ENCODE measurements at regions not wholly inside any gene's neighbourhood (a gene's known extent, or its start where the extent isn't known, plus 50 kb on each side); places are given as distances from the start of the nearest gene placed in this dataset.

- Histone ChIP-seq H3K9ac (ENCODE audit: low read length) (no peak overlapping the region), H3K27ac (ENCODE audit: low read depth, low read length) (no peak overlapping the region), H3K9me3 (ENCODE audit: control insufficient read depth in 1 of 2, insufficient read depth in 1 of 2, low read depth in 1 of 2, low read length in 2 of 2) (no peaks in the 10 kb centered on the region), H3K4me2 (ENCODE audit: low read length) (no peak overlapping the region), H3K4me1 (ENCODE audit: control insufficient read depth in 1 of 2, insufficient read depth in 2 of 2, low read length in 2 of 2) (no peaks in the 10 kb centered on the region), H2AFZ (ENCODE audit: low read depth, low read length, poor library complexity, severe bottlenecking) (no peak overlapping the region), H3K79me2 (ENCODE audit: insufficient read depth, low read length) (no peaks in the 10 kb centered on the region), H4K20me1 (ENCODE audit: insufficient read depth) (no peaks in the 10 kb centered on the region), H3K9me2 (ENCODE audit: insufficient read depth) (no peaks in the 10 kb centered on the region; the same call in 1 of the 2 replicates), H3K27me3 (ENCODE audit: insufficient read depth, low read length) (no peaks in the 10 kb centered on the region), H3K36me3 (ENCODE audit: control insufficient read depth in 1 of 2, insufficient read depth in 2 of 2, low read length in 2 of 2) (no peaks in the 10 kb centered on the region), H3K4me3 (replicated peaks in 1 of 2; ENCODE audit: low read depth in 1 of 2, low read length in 2 of 2) (no peak overlapping the region)
- BruUV-seq (replicated peaks) = no TSS peak
- DNase-seq (ENCODE audit: low read depth, low spot score) (no peak), ATAC-seq (no peak)
- RAD21 ChIA-PET (ENCODE audit: low non-redundant PET in 1 of 2, low total read pairs in 2 of 2, uncharacterized antibody in 2 of 2, unreplicated experiment in 2 of 2) = no interaction called here
- POLR2A ChIA-PET = no interaction called here
- no peak for TF ChIP-seq FOSL1 (IDR thresholded peaks at IDR 0.05; ENCODE audit: low read depth)
- CTCF ChIA-PET = no interaction called here
- intact Hi-C loops (cut with micrococcal nuclease) = no loop called here
These were observed 807.8 kb downstream of the RAPGEF2 start for GRCh38 chr4:159910721-159911120.

- Histone ChIP-seq H3K9ac (ENCODE audit: low read length) (no peak overlapping the region), H2AFZ (ENCODE audit: low read depth, low read length, poor library complexity, severe bottlenecking) (no peak overlapping the region), H3K4me2 (ENCODE audit: low read length) (no peak overlapping the region), H3K4me3 (replicated peaks in 1 of 2; ENCODE audit: low read depth in 1 of 2, low read length in 2 of 2) (no peak overlapping the region), H3K27me3 (ENCODE audit: insufficient read depth, low read length) (no peaks in the 10 kb centered on the region), H3K27ac (ENCODE audit: low read depth, low read length) (no peak overlapping the region), H3K36me3 (ENCODE audit: control insufficient read depth in 1 of 2, insufficient read depth in 2 of 2, low read length in 2 of 2) (no peaks in the 10 kb centered on the region), H3K4me1 (ENCODE audit: control insufficient read depth in 1 of 2, insufficient read depth in 2 of 2, low read length in 2 of 2) (no peaks in the 10 kb centered on the region), H4K20me1 (ENCODE audit: insufficient read depth) (no peaks in the 10 kb centered on the region), H3K9me3 (ENCODE audit: control insufficient read depth in 1 of 2, insufficient read depth in 1 of 2, low read depth in 1 of 2, low read length in 2 of 2) (peaks cover 4 to 6% of the 10 kb centered on the region in 2 experiments; a peak in 1 of 4 replicates), H3K79me2 (ENCODE audit: insufficient read depth, low read length) (no peaks in the 10 kb centered on the region), H3K9me2 (ENCODE audit: insufficient read depth) (no peaks in the 10 kb centered on the region)
- RAD21 ChIA-PET (ENCODE audit: low non-redundant PET in 1 of 2, low total read pairs in 2 of 2, uncharacterized antibody in 2 of 2, unreplicated experiment in 2 of 2) = no interaction called here
- no peak for ATAC-seq
- POLR2A ChIA-PET = no interaction called here
- no peak for DNase-seq (ENCODE audit: low read depth, low spot score)
- CTCF ChIA-PET = interaction anchor here (0.5 kb wide), 1 partner anchor 438 kb away, joined by 3 read pairs; no protein-coding TSS in a partner anchor
- intact Hi-C loops (cut with micrococcal nuclease) = no loop called here
- BruUV-seq (replicated peaks) = no TSS peak
- no peak for TF ChIP-seq JUND (IDR thresholded peaks at IDR 0.05)
- TF ChIP-seq ELF1 (IDR thresholded peaks at IDR 0.05; ENCODE audit: borderline replicate concordance, low read depth) = no peak
- TF ChIP-seq CEBPB (IDR thresholded peaks at IDR 0.05; ENCODE audit: low read depth) = no peak
- no peak for TF ChIP-seq FOSL1 (IDR thresholded peaks at IDR 0.05; ENCODE audit: low read depth)
- no peak for TF ChIP-seq CBX3 (IDR thresholded peaks at IDR 0.05; ENCODE audit: low read depth)
- no peak for TF ChIP-seq SRF (IDR thresholded peaks at IDR 0.05; ENCODE audit: low read depth)
- no peak for TF ChIP-seq SIN3A (IDR thresholded peaks at IDR 0.05; ENCODE audit: low read depth)
- TF ChIP-seq, protein P1, sequence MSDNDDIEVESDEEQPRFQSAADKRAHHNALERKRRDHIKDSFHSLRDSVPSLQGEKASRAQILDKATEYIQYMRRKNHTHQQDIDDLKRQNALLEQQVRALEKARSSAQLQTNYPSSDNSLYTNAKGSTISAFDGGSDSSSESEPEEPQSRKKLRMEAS (IDR thresholded peaks at IDR 0.05) = no peak
- no peak for TF ChIP-seq ATF3 (IDR thresholded peaks at IDR 0.05)
- no peak for TF ChIP-seq EZH2phosphoT487 (IDR thresholded peaks at IDR 0.05; ENCODE audit: borderline replicate concordance)
- TF ChIP-seq SP1 (IDR thresholded peaks at IDR 0.05; ENCODE audit: low read depth) = no peak
- TF ChIP-seq, protein P2, sequence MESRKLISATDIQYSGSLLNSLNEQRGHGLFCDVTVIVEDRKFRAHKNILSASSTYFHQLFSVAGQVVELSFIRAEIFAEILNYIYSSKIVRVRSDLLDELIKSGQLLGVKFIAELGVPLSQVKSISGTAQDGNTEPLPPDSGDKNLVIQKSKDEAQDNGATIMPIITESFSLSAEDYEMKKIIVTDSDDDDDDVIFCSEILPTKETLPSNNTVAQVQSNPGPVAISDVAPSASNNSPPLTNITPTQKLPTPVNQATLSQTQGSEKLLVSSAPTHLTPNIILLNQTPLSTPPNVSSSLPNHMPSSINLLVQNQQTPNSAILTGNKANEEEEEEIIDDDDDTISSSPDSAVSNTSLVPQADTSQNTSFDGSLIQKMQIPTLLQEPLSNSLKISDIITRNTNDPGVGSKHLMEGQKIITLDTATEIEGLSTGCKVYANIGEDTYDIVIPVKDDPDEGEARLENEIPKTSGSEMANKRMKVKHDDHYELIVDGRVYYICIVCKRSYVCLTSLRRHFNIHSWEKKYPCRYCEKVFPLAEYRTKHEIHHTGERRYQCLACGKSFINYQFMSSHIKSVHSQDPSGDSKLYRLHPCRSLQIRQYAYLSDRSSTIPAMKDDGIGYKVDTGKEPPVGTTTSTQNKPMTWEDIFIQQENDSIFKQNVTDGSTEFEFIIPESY (IDR thresholded peaks at IDR 0.05; ENCODE audit: extremely low read depth, insufficient replicate concordance, low read length) = no peak
- TF ChIP-seq EGR1 (IDR thresholded peaks at IDR 0.05; ENCODE audit: low read depth) = no peak
- no peak for TF ChIP-seq REST (IDR thresholded peaks at IDR 0.05; ENCODE audit: low read depth)
- TF ChIP-seq RAD21 (IDR thresholded peaks at IDR 0.05; ENCODE audit: low read depth) = no peak
- TF ChIP-seq YY1 (IDR thresholded peaks at IDR 0.05; ENCODE audit: extremely low read depth, insufficient replicate concordance, low read depth, low read length) = no peak
- TF ChIP-seq EZH2 (IDR thresholded peaks at IDR 0.05) = no peak
These were observed 819.2 kb downstream of the RAPGEF2 start for GRCh38 chr4:159922119-159922518.

Data from HCT116 (cell line).